ENCODE measurements at regions not wholly inside any gene's neighbourhood (a gene's known extent, or its start where the extent isn't known, plus 50 kb on each side); places are given as distances from the start of the nearest gene placed in this dataset.
"Not testable (repeated sequence)": the region's sequence is repeated elsewhere in the genome, so short reads cannot be mapped to it uniquely, and the experiment has no call there.

DNA sequence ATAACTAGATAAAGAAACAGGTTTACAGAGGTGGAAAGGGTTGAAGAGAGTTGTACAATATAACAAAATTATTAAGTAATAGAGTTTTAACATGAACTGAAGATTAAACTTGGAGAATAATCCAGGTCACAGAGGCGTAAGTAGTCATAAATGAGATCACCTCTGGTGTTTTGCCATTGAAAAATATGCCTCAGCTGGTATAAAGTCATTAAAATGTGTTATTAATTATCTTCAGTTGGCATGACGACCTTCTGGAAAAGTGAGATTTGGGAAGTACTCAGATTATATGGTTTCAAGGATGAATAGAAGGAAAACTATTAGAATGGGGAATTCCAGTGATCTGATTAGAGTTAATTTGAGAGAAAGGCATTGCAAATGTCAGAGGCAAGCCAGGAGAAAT lies 237.5 kb upstream of the ANXA10 start:
- no peaks in the 10 kb centered on the region for H3K27me3 ChIP-seq
- no peaks in the 10 kb centered on the region for H3K36me3 ChIP-seq
- H3K4me1 ChIP-seq, result no peaks in the 10 kb centered on the region
- TF ChIP-seq, protein P1, sequence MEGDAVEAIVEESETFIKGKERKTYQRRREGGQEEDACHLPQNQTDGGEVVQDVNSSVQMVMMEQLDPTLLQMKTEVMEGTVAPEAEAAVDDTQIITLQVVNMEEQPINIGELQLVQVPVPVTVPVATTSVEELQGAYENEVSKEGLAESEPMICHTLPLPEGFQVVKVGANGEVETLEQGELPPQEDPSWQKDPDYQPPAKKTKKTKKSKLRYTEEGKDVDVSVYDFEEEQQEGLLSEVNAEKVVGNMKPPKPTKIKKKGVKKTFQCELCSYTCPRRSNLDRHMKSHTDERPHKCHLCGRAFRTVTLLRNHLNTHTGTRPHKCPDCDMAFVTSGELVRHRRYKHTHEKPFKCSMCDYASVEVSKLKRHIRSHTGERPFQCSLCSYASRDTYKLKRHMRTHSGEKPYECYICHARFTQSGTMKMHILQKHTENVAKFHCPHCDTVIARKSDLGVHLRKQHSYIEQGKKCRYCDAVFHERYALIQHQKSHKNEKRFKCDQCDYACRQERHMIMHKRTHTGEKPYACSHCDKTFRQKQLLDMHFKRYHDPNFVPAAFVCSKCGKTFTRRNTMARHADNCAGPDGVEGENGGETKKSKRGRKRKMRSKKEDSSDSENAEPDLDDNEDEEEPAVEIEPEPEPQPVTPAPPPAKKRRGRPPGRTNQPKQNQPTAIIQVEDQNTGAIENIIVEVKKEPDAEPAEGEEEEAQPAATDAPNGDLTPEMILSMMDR (IDR thresholded peaks at IDR 0.05; ENCODE audit: low read depth, low read length), result no peak
- no peak for DNase-seq
- no peak overlapping the region for H3K4me3 ChIP-seq (ENCODE audit: low read depth, low read length)
- H3K9me3 ChIP-seq, result no peaks in the 10 kb centered on the region

DNA sequence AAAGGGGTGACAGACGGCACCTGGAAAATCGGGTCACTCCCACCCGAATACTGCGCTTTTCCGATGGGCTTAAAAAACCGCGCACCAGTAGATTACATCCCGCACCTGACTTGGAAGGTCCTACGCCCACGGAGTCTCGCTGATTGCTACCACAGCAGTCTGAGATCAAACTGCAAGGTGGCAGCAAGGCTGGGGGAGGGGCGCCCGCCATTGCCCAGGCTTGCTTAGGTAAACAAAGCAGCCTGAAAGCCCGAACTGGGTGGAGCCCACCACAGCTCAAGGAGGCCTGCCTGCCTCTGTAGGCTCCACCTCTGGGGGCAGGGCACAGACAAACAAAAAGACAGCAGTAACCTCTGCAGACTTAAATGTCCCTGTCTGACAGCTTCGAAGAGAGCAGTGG lies 234.2 kb upstream of the ANXA10 start:
- H3K27me3 ChIP-seq; H3K9me3 ChIP-seq; H3K36me3 ChIP-seq; DNase-seq; H3K4me1 ChIP-seq; H3K4me3 ChIP-seq (ENCODE audit: low read depth, low read length): not testable (repeated sequence)

DNA sequence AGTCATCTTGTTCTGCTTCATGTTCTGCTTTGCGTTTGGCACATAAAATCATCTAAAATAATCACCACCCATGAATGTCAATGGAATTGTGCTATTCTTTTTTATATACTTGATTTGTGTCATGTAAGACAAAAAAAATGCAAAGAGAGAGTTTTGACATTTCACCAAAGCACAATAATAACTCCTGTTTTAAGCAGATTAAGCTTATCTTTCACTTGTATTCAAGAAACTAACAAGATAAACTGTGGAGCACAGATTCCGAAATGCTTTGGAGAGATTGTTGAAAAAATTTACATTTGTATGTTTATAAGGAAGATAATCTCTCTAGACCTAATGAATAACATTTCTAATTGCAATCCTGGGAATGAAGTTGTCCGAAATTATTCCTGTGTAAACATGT lies 225.1 kb upstream of the ANXA10 start:
- TF ChIP-seq, protein P1 (IDR thresholded peaks at IDR 0.05; ENCODE audit: low read depth, low read length), result no peak
- Histone ChIP-seq H3K27me3 (no peaks in the 10 kb centered on the region; the same call in none of the 2 replicates), H3K9me3 (no peaks in the 10 kb centered on the region), H3K36me3 (no peaks in the 10 kb centered on the region), H3K4me1 (no peaks in the 10 kb centered on the region), H3K4me3 (ENCODE audit: low read depth, low read length) (no peak overlapping the region)
- DNase-seq, result no peak

DNA sequence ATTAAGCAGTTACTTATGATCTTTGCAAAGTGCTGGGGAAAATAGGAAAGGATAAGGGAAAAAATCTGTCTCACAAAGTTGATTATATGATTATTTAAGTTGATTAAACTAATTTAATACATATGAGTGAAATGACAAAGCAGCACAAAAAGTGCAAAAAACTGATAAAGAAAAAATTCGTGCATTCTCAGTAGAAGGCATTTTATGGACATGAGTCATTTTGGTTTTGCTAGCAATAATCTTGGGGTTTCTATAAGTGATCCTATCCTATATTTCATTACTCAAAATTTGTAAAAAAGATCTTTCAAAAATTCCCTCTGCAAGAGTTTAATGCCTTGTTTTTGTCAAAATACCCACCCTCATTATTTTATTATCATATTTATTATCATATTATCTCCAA lies 224.2 kb upstream of the ANXA10 start:
- H3K9me3 ChIP-seq, result no peaks in the 10 kb centered on the region
- no peaks in the 10 kb centered on the region for H3K4me1 ChIP-seq
- no peaks in the 10 kb centered on the region for H3K36me3 ChIP-seq
- no peak overlapping the region for H3K4me3 ChIP-seq (ENCODE audit: low read depth, low read length)
- no peak for DNase-seq
- H3K27me3 ChIP-seq, result no peaks in the 10 kb centered on the region; the same call in none of the 2 replicates
- TF ChIP-seq, protein P1 (IDR thresholded peaks at IDR 0.05; ENCODE audit: low read depth, low read length), result no peak

GRCh38 chr4:167873496-167873895 lies 218.8 kb upstream of the ANXA10 start:
- peaks cover 4% of the 10 kb centered on the region; the same call in 1 of the 2 replicates for H3K27me3 ChIP-seq
- no peak for DNase-seq
- H3K9me3 ChIP-seq, result no peaks in the 10 kb centered on the region
- H3K4me3 ChIP-seq (ENCODE audit: low read depth, low read length), result no peak overlapping the region
- no peaks in the 10 kb centered on the region for H3K36me3 ChIP-seq
- no peaks in the 10 kb centered on the region for H3K4me1 ChIP-seq
- TF ChIP-seq, protein P1 (IDR thresholded peaks at IDR 0.05; ENCODE audit: low read depth, low read length), result no peak

- not testable (repeated sequence) for H3K27me3 ChIP-seq; H3K4me1 ChIP-seq; H3K36me3 ChIP-seq; DNase-seq; H3K4me3 ChIP-seq (ENCODE audit: low read depth, low read length); H3K9me3 ChIP-seq
Observed at GRCh38 chr4:167876091-167876490, 216.2 kb upstream of the ANXA10 start.

- H3K9me3 ChIP-seq; H3K27me3 ChIP-seq; H3K4me1 ChIP-seq; DNase-seq; H3K4me3 ChIP-seq (ENCODE audit: low read depth, low read length); H3K36me3 ChIP-seq: not testable (repeated sequence)
Observed at GRCh38 chr4:167877826-167878225, 214.5 kb upstream of the ANXA10 start.

GRCh38 chr4:167883266-167883665 lies 209.1 kb upstream of the ANXA10 start:
- TF ChIP-seq, protein P1 (IDR thresholded peaks at IDR 0.05; ENCODE audit: low read depth, low read length), result no peak
- Histone ChIP-seq H3K4me1 (no peaks in the 10 kb centered on the region), H3K9me3 (no peaks in the 10 kb centered on the region), H3K27me3 (no peaks in the 10 kb centered on the region), H3K36me3 (no peaks in the 10 kb centered on the region), H3K4me3 (ENCODE audit: low read depth, low read length) (no peak overlapping the region)
- DNase-seq, result no peak

Data from BE2C (cell line).